ENCODE measurements at regions not wholly inside any gene's neighbourhood (a gene's known extent, or its start where the extent isn't known, plus 50 kb on each side); places are given as distances from the start of the nearest gene placed in this dataset.

- Histone ChIP-seq H3K9me3 (ENCODE audit: control insufficient read depth in 4 of 4, low read length in 3 of 4) (peaks cover 0 to 6% (median 4%) of the 10 kb centered on the region in 4 donors), H3K4me3 (ENCODE audit: low read depth in 1 of 3, low read length in 3 of 3) (no peak overlapping the region), H3K27ac (ENCODE audit: low read depth in 1 of 2, low read length in 2 of 2) (no peak overlapping the region), H3K9ac (ENCODE audit: low read depth in 1 of 2, low read length in 2 of 2) (no peak overlapping the region), H3K36me3 (ENCODE audit: control insufficient read depth in 4 of 4, insufficient read depth in 3 of 4, low read depth in 1 of 4, low read length in 3 of 4) (no peaks in the 10 kb centered on the region), H3K4me1 (ENCODE audit: control insufficient read depth in 4 of 4, insufficient read depth in 4 of 4, low read length in 3 of 4) (peaks cover 0 to 3% (median 0%) of the 10 kb centered on the region in 4 donors), H3K27me3 (ENCODE audit: control insufficient read depth in 4 of 4, insufficient read depth in 4 of 4, low read length in 3 of 4) (peaks cover 0 to 5% (median 1%) of the 10 kb centered on the region in 4 donors)
- 87% methylated on average over 4 of the region's 4 CpGs for WGBS
- DNase-seq (ENCODE audit: low spot score), result no peak
- TF ChIP-seq MAX (IDR thresholded peaks at IDR 0.05) (no peak), SP1 (IDR thresholded peaks at IDR 0.05) (no peak), NR2F2 (IDR thresholded peaks at IDR 0.05) (no peak), HNF4A (conservative IDR thresholded peaks at IDR 0.05) (no peak), TAF1 (conservative IDR thresholded peaks at IDR 0.05) (no peak), ZBTB33 (IDR thresholded peaks at IDR 0.05) (no peak), RXRA (IDR thresholded peaks at IDR 0.05) (no peak)
Measured at GRCh38 chr19:32122258-32122657, 223.2 kb upstream of the ZNF507 start.

- WGBS, result 38% methylated on average over 11 of the region's 11 CpGs
- DNase-seq (ENCODE audit: low spot score), result no peak
- H3K4me3 ChIP-seq (ENCODE audit: low read depth in 1 of 3, low read length in 3 of 3), result no peak overlapping the region
- no peak overlapping the region for H3K9ac ChIP-seq (ENCODE audit: low read depth in 1 of 2, low read length in 2 of 2)
- TF ChIP-seq CTCF (IDR thresholded peaks at IDR 0.05; ENCODE audit: low read depth, low read length, missing input control), result no peak
- TF ChIP-seq JUND (IDR thresholded peaks at IDR 0.05), result no peak
- TF ChIP-seq YY1 (IDR thresholded peaks at IDR 0.05), result no peak
- no peak for TF ChIP-seq HNF4G (IDR thresholded peaks at IDR 0.05)
- TF ChIP-seq ZBTB33 (IDR thresholded peaks at IDR 0.05), result no peak
- TF ChIP-seq TAF1 (conservative IDR thresholded peaks at IDR 0.05), result no peak
- TF ChIP-seq NR2F2 (IDR thresholded peaks at IDR 0.05), result no peak
- TF ChIP-seq RXRA (IDR thresholded peaks at IDR 0.05), result no peak
- TF ChIP-seq RAD21 (IDR thresholded peaks at IDR 0.05), result no peak
- TF ChIP-seq FOXA1 (IDR thresholded peaks at IDR 0.05), result no peak
- TF ChIP-seq EGR1 (IDR thresholded peaks at IDR 0.05; ENCODE audit: low read depth in 2 of 2), result no peak
- no peak for TF ChIP-seq MAX (IDR thresholded peaks at IDR 0.05)
- no peak for TF ChIP-seq REST (IDR thresholded peaks at IDR 0.05)
- no peak for TF ChIP-seq HNF4A (conservative IDR thresholded peaks at IDR 0.05)
- no peak for TF ChIP-seq SP1 (IDR thresholded peaks at IDR 0.05)
- TF ChIP-seq ATF3 (IDR thresholded peaks at IDR 0.05), result no peak
- no peak for TF ChIP-seq FOXA2 (IDR thresholded peaks at IDR 0.05)
- peaks cover 0 to 5% (median 1%) of the 10 kb centered on the region in 4 donors for H3K27me3 ChIP-seq (ENCODE audit: control insufficient read depth in 4 of 4, insufficient read depth in 4 of 4, low read length in 3 of 4)
- no peaks in the 10 kb centered on the region for H3K36me3 ChIP-seq (ENCODE audit: control insufficient read depth in 4 of 4, insufficient read depth in 3 of 4, low read depth in 1 of 4, low read length in 3 of 4)
- H3K27ac ChIP-seq (ENCODE audit: low read depth in 1 of 2, low read length in 2 of 2), result no peak overlapping the region
- peaks cover 0 to 3% (median 0%) of the 10 kb centered on the region in 4 donors for H3K4me1 ChIP-seq (ENCODE audit: control insufficient read depth in 4 of 4, insufficient read depth in 4 of 4, low read length in 3 of 4)
- H3K9me3 ChIP-seq (ENCODE audit: control insufficient read depth in 4 of 4, low read length in 3 of 4), result peaks cover 0 to 6% (median 4%) of the 10 kb centered on the region in 4 donors
Measured at GRCh38 chr19:32123355-32123940, 222.0 kb upstream of the ZNF507 start.
